HG03064 (cell line): ENCODE measurements at regions not wholly inside any gene's neighbourhood (a gene's known extent, or its start where the extent isn't known, plus 50 kb on each side); places are given as distances from the start of the nearest gene placed in this dataset.

Experiments
- ATAC-seq: cut with Tn5 transposase; IDR thresholded peaks from one replicate; pipeline ENCODE4 v1.9.1; 2021; ENCODE audit warnings: low read depth; ENCODE audit not compliant: unreplicated experiment

- ATAC-seq, result no peak
Observed at GRCh38 chr2:41886145-41886664, 161.6 kb upstream of the PKDCC start.

- no peak for ATAC-seq
Observed at GRCh38 chr2:41886757-41887156, 161.1 kb upstream of the PKDCC start.

- no peak for ATAC-seq
Observed at GRCh38 chr2:41890341-41890740, 157.5 kb upstream of the PKDCC start.

GRCh38 chr2:41892476-41892875, 155.3 kb upstream of the PKDCC start:
- no peak for ATAC-seq

GRCh38 chr2:41894563-41895333, 153.1 kb upstream of the PKDCC start:
- no peak for ATAC-seq

GRCh38 chr2:41895334-41895664, 152.5 kb upstream of the PKDCC start:
- ATAC-seq, result no peak

- peak; percentile 91 for ATAC-seq
Observed at GRCh38 chr2:41896186-41896846, 151.5 kb upstream of the PKDCC start.

- no peak for ATAC-seq
Observed at GRCh38 chr2:41899189-41899588, 148.6 kb upstream of the PKDCC start.

- no peak for ATAC-seq
Observed at GRCh38 chr2:41900101-41900577, 147.7 kb upstream of the PKDCC start.

- no peak for ATAC-seq
Observed at GRCh38 chr2:41902897-41903296, 144.9 kb upstream of the PKDCC start.

- ATAC-seq, result no peak
Observed at GRCh38 chr2:41903474-41904135, 144.2 kb upstream of the PKDCC start.

- no peak for ATAC-seq
Observed at GRCh38 chr2:41904459-41904858, 143.4 kb upstream of the PKDCC start.

GRCh38 chr2:41905597-41906337, 142.1 kb upstream of the PKDCC start:
- ATAC-seq, result no peak

GRCh38 chr2:41906338-41906725, 141.5 kb upstream of the PKDCC start:
- no peak for ATAC-seq

GRCh38 chr2:41907141-41907540, 140.7 kb upstream of the PKDCC start:
- ATAC-seq, result no peak

- ATAC-seq, result no peak
Observed at GRCh38 chr2:41907771-41908207, 140.0 kb upstream of the PKDCC start.

GRCh38 chr2:41908349-41908748, 139.5 kb upstream of the PKDCC start:
- no peak for ATAC-seq

- no peak for ATAC-seq
Observed at GRCh38 chr2:41909584-41909983, 138.2 kb upstream of the PKDCC start.

- no peak for ATAC-seq
Observed at GRCh38 chr2:41910126-41910525, 137.7 kb upstream of the PKDCC start.

GRCh38 chr2:41911033-41911432, 136.8 kb upstream of the PKDCC start:
- ATAC-seq, result no peak

GRCh38 chr2:41912337-41912736, 135.5 kb upstream of the PKDCC start:
- no peak for ATAC-seq
